ENCODE measurements at regions not wholly inside any gene's neighbourhood (a gene's known extent, or its start where the extent isn't known, plus 50 kb on each side); places are given as distances from the start of the nearest gene placed in this dataset.

DNA sequence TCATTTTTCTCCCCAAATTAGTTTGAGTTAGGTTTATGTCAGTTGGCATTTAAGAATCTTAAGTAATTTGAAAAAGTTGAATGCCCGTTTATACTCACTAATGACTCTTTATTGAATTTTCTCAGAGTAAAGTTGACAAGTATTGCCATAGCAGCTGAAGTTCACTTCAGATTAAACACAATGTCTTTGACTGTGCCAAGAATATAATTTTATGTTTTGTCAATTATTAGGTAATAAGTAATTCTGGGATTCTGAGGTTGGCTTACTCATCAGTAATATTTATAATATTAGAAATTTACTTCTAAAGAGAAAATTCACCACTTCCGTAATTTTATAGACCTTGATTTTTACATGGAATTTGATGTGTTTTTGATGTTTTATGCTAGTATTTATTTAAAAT is 369.3 kb upstream of the TMPRSS15 start:
- no peak for TF ChIP-seq POLR2A (IDR thresholded peaks at IDR 0.05)
- TF ChIP-seq, protein P1, sequence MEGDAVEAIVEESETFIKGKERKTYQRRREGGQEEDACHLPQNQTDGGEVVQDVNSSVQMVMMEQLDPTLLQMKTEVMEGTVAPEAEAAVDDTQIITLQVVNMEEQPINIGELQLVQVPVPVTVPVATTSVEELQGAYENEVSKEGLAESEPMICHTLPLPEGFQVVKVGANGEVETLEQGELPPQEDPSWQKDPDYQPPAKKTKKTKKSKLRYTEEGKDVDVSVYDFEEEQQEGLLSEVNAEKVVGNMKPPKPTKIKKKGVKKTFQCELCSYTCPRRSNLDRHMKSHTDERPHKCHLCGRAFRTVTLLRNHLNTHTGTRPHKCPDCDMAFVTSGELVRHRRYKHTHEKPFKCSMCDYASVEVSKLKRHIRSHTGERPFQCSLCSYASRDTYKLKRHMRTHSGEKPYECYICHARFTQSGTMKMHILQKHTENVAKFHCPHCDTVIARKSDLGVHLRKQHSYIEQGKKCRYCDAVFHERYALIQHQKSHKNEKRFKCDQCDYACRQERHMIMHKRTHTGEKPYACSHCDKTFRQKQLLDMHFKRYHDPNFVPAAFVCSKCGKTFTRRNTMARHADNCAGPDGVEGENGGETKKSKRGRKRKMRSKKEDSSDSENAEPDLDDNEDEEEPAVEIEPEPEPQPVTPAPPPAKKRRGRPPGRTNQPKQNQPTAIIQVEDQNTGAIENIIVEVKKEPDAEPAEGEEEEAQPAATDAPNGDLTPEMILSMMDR (IDR thresholded peaks at IDR 0.05 in 8 of 11, conservative IDR thresholded peaks at IDR 0.05 in 3 of 11), result no peak
